IPS-NIHi11 (cell line): ENCODE measurements at regions not wholly inside any gene's neighbourhood (a gene's known extent, or its start where the extent isn't known, plus 50 kb on each side); places are given as distances from the start of the nearest gene placed in this dataset.
"Not testable (repeated sequence)": the region's sequence is repeated elsewhere in the genome, so short reads cannot be mapped to it uniquely, and the experiment has no call there.

Experiments
- DNase-seq: peaks from one replicate; pipeline ENCODE4 v3.0.0; 2012; ENCODE audit warnings: mixed read lengths, low spot score

- no peak for DNase-seq
Measured at GRCh38 chr6:66128656-66129055, 421.6 kb upstream of the EYS start.

GRCh38 chr6:66128243-66128642 is 421.2 kb upstream of the EYS start:
- DNase-seq = no peak

- DNase-seq = no peak
Measured at GRCh38 chr6:66127061-66127460, 420.0 kb upstream of the EYS start.

GRCh38 chr6:66126358-66126757 is 419.3 kb upstream of the EYS start:
- DNase-seq = no peak

GRCh38 chr6:66103954-66104353 is 396.9 kb upstream of the EYS start:
- DNase-seq = no peak

- no peak for DNase-seq
Measured at GRCh38 chr6:66103354-66103753, 396.3 kb upstream of the EYS start.

- DNase-seq = no peak
Measured at GRCh38 chr6:66096679-66097078, 389.7 kb upstream of the EYS start.

- no peak for DNase-seq
Measured at GRCh38 chr6:66094615-66095014, 387.6 kb upstream of the EYS start.

GRCh38 chr6:66092306-66092705 is 385.3 kb upstream of the EYS start:
- not testable (repeated sequence) for DNase-seq

- DNase-seq = no peak
Measured at GRCh38 chr6:66086532-66086931, 379.5 kb upstream of the EYS start.

GRCh38 chr6:66082914-66083313 is 375.9 kb upstream of the EYS start:
- no peak for DNase-seq

GRCh38 chr6:66068907-66069306 is 361.9 kb upstream of the EYS start:
- DNase-seq = no peak

GRCh38 chr6:66068033-66068432 is 361.0 kb upstream of the EYS start:
- DNase-seq = no peak

- no peak for DNase-seq
Measured at GRCh38 chr6:66065313-66065712, 358.3 kb upstream of the EYS start.

- no peak for DNase-seq
Measured at GRCh38 chr6:66057034-66057433, 350.0 kb upstream of the EYS start.

- DNase-seq = no peak
Measured at GRCh38 chr6:66054967-66055366, 347.9 kb upstream of the EYS start.

- DNase-seq = no peak
Measured at GRCh38 chr6:66051812-66052211, 344.8 kb upstream of the EYS start.

- DNase-seq = no peak
Measured at GRCh38 chr6:66048684-66049474, 341.9 kb upstream of the EYS start.

- no peak for DNase-seq
Measured at GRCh38 chr6:66032626-66033025, 325.6 kb upstream of the EYS start.

- no peak for DNase-seq
Measured at GRCh38 chr6:66029391-66029790, 322.4 kb upstream of the EYS start.

- DNase-seq = no peak
Measured at GRCh38 chr6:65999288-65999791, 292.3 kb upstream of the EYS start.

GRCh38 chr6:65998544-65998943 is 291.5 kb upstream of the EYS start:
- DNase-seq = no peak

GRCh38 chr6:65997539-65997938 is 290.5 kb upstream of the EYS start:
- DNase-seq = no peak

- DNase-seq = no peak
Measured at GRCh38 chr6:65996096-65996495, 289.1 kb upstream of the EYS start.
